ENCODE measurements at regions not wholly inside any gene's neighbourhood (a gene's known extent, or its start where the extent isn't known, plus 50 kb on each side); places are given as distances from the start of the nearest gene placed in this dataset.

DNA sequence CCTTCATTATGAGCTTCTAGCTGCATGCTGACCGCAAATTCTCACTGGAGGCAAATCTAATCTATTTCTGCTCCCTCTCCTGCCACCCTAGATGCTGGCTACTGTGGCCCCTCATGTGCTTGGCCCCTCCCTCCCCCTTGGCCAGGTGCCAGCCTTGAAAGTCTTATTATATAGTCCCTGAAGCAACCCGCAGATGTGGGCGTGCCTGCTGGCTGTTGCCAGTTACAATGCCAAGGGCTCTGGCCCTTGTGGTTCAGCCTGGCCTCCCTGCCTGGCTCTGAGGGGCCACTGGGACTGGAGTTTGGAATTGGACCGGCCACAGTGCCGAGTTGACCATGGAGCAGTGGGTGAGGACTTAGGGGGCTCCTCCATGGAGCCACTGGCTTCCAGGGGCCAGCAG, 78.9 kb upstream of the ACTRT2 start:
- Histone ChIP-seq H3K4me3 (ENCODE audit: low read length) (no peak overlapping the region), H3K4me1 (ENCODE audit: control insufficient read depth, insufficient read depth, low read length) (no peaks in the 10 kb centered on the region), H3K27me3 (ENCODE audit: control insufficient read depth, insufficient read depth, low read length) (no peaks in the 10 kb centered on the region), H3K27ac (ENCODE audit: low read length) (no peak overlapping the region), H3K36me3 (ENCODE audit: control insufficient read depth, insufficient read depth, low read length) (no peaks in the 10 kb centered on the region), H3K9me3 (ENCODE audit: control insufficient read depth, low read depth, low read length) (peaks cover 6% of the 10 kb centered on the region)
- no peak for DNase-seq
- WGBS (ENCODE audit: insufficient coverage, low lambda C conversion rate), result no CpG with 5 or more reads among the region's 5 CpGs

- H3K27me3 ChIP-seq (ENCODE audit: control insufficient read depth, insufficient read depth, low read length), result no peaks in the 10 kb centered on the region
- no peak overlapping the region for H3K4me3 ChIP-seq (ENCODE audit: low read length)
- H3K27ac ChIP-seq (ENCODE audit: low read length), result no peak overlapping the region
- DNase-seq, result no peak
- no CpG with 5 or more reads among the region's 7 CpGs for WGBS (ENCODE audit: insufficient coverage, low lambda C conversion rate)
- H3K36me3 ChIP-seq (ENCODE audit: control insufficient read depth, insufficient read depth, low read length), result no peaks in the 10 kb centered on the region
- H3K4me1 ChIP-seq (ENCODE audit: control insufficient read depth, insufficient read depth, low read length), result no peaks in the 10 kb centered on the region
- H3K9me3 ChIP-seq (ENCODE audit: control insufficient read depth, low read depth, low read length), result peaks cover 6% of the 10 kb centered on the region
Measured at GRCh38 chr1:2943686-2944260, 77.5 kb upstream of the ACTRT2 start.

DNA sequence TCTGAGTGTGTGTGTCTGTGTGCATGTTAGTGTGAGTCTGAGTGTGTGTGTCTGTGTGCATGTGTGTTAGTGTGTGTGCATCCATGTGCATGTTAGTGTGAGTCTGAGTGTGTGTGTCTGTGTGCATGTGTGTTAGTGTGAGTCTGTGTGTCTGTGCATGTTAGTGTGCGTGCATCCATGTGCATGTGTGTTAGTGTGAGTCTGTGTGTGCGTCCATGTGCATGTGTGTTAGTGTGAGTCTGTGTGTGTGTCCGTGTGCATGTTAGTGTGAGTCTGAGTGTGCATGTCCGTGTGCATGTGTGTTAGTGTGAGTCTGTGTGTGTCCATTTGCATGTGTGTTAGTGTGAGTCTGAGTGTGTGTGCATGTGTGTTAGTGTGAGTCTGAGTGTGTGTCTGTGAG, 76.6 kb upstream of the ACTRT2 start:
- DNase-seq, result no peak
- no peaks in the 10 kb centered on the region for H3K27me3 ChIP-seq (ENCODE audit: control insufficient read depth, insufficient read depth, low read length)

DNA sequence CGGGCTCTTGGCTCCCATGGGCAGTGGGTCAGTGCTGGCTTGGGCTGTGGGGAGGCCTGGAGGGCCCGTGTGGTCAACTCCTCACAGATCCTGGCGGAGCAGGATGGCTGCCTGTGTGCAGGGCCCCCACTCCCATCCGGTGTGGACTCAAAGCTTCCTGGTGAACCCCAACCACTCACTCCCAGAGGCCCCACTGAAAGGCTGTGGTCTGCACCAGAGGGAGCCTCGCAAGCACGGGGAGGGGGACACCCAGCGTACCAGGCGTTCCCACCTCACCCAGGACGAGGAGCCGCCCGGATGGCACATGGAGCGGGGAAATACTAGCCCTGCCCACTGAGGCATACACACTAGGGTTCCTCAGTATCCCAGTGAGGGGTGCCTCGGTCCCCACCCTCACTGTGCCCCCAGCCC, 75.4 kb upstream of the ACTRT2 start:
- no peaks in the 10 kb centered on the region for H3K4me1 ChIP-seq (ENCODE audit: control insufficient read depth, insufficient read depth, low read length)
- no CpG with 5 or more reads among the region's 13 CpGs for WGBS (ENCODE audit: insufficient coverage, low lambda C conversion rate)
- DNase-seq, result no peak
- no peak overlapping the region for H3K4me3 ChIP-seq (ENCODE audit: low read length)
- no peak overlapping the region for H3K27ac ChIP-seq (ENCODE audit: low read length)
- peaks cover 6% of the 10 kb centered on the region for H3K9me3 ChIP-seq (ENCODE audit: control insufficient read depth, low read depth, low read length)
- H3K27me3 ChIP-seq (ENCODE audit: control insufficient read depth, insufficient read depth, low read length), result no peaks in the 10 kb centered on the region
- no peaks in the 10 kb centered on the region for H3K36me3 ChIP-seq (ENCODE audit: control insufficient read depth, insufficient read depth, low read length)

More for the DNA sequence above, 76.6 kb upstream of the ACTRT2 start:
- no CpG with 5 or more reads among the region's 4 CpGs for WGBS (ENCODE audit: insufficient coverage, low lambda C conversion rate)
- no peak overlapping the region for H3K27ac ChIP-seq (ENCODE audit: low read length)
- no peak overlapping the region for H3K4me3 ChIP-seq (ENCODE audit: low read length)
- no peaks in the 10 kb centered on the region for H3K4me1 ChIP-seq (ENCODE audit: control insufficient read depth, insufficient read depth, low read length)
- peaks cover 6% of the 10 kb centered on the region for H3K9me3 ChIP-seq (ENCODE audit: control insufficient read depth, low read depth, low read length)
- no peaks in the 10 kb centered on the region for H3K36me3 ChIP-seq (ENCODE audit: control insufficient read depth, insufficient read depth, low read length)

DNA sequence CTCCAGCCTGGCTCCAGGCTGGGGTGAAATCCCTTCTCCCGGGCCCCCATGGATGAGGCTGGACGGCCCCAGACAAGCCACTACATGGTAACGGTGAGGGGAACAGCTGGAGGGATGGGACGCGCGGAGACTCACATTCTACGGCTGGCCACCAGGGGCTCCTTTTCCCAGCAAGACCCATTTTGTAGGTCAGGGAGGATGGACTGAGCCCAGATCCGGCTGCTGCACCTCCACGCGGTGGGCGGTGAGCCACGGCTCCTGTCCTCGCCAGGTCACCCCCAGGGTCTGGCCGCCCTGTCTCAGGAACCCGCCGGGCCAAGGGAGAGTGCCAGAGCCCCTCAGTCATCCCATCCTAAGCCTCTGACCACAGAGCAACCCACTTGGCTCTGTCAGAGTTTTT, 75.0 kb upstream of the ACTRT2 start:
- Histone ChIP-seq H3K27ac (ENCODE audit: low read length) (no peak overlapping the region), H3K27me3 (ENCODE audit: control insufficient read depth, insufficient read depth, low read length) (no peaks in the 10 kb centered on the region), H3K4me1 (ENCODE audit: control insufficient read depth, insufficient read depth, low read length) (no peaks in the 10 kb centered on the region), H3K9me3 (ENCODE audit: control insufficient read depth, low read depth, low read length) (peaks cover 6% of the 10 kb centered on the region), H3K36me3 (ENCODE audit: control insufficient read depth, insufficient read depth, low read length) (no peaks in the 10 kb centered on the region), H3K4me3 (ENCODE audit: low read length) (no peak overlapping the region)
- no peak for DNase-seq
- WGBS (ENCODE audit: insufficient coverage, low lambda C conversion rate), result no CpG with 5 or more reads among the region's 16 CpGs

- Histone ChIP-seq H3K27ac (ENCODE audit: low read length) (no peak overlapping the region), H3K9me3 (ENCODE audit: control insufficient read depth, low read depth, low read length) (peaks cover 3% of the 10 kb centered on the region), H3K36me3 (ENCODE audit: control insufficient read depth, insufficient read depth, low read length) (no peaks in the 10 kb centered on the region), H3K4me1 (ENCODE audit: control insufficient read depth, insufficient read depth, low read length) (no peaks in the 10 kb centered on the region), H3K4me3 (ENCODE audit: low read length) (no peak overlapping the region), H3K27me3 (ENCODE audit: control insufficient read depth, insufficient read depth, low read length) (no peaks in the 10 kb centered on the region)
- DNase-seq, result no peak
- WGBS (ENCODE audit: insufficient coverage, low lambda C conversion rate), result no CpG with 5 or more reads among the region's 21 CpGs
Measured at GRCh38 chr1:2946999-2947690, 74.1 kb upstream of the ACTRT2 start.

DNA sequence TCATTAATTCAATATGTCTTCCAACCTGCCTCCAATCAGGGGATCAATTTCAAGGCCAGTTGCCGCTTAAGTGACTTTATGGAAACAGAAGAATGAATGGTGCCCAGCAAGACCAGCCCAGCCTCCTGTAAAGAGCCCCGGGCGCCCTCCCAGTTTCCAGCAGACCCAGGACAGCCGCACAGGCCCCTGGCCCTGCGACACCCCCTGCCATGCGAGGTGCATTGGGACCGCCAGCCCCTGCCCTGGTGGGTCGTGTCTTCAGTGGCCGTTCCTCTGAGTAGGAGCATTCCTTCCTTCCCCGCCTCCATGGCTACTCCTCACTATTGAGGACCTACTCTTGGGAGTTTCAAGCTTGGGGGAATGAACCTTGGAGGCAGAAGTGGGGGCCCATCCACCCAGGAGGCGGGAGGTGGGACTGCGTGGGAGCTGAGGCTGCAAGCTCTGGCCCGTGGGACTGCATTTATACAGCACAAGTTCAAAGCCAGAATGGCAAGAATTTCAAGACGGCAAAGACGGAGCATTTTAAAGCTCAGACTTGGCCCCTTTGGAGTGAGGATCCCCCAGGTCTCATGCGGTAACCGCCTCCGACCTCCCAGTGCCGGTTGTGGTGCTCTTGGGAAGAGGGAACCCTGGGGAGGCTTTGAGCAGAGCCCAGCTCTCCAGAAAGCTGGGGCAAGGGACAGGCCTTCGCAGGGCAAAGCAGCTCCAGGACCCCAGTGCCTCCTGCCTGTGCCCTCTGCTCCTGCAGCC, 73.1 kb upstream of the ACTRT2 start:
- H3K36me3 ChIP-seq (ENCODE audit: control insufficient read depth, insufficient read depth, low read length), result no peaks in the 10 kb centered on the region
- no peaks in the 10 kb centered on the region for H3K27me3 ChIP-seq (ENCODE audit: control insufficient read depth, insufficient read depth, low read length)
- no peak overlapping the region for H3K4me3 ChIP-seq (ENCODE audit: low read length)
- DNase-seq, result no peak
- H3K4me1 ChIP-seq (ENCODE audit: control insufficient read depth, insufficient read depth, low read length), result no peaks in the 10 kb centered on the region
- H3K9me3 ChIP-seq (ENCODE audit: control insufficient read depth, low read depth, low read length), result no peaks in the 10 kb centered on the region
- WGBS (ENCODE audit: insufficient coverage, low lambda C conversion rate), result no CpG with 5 or more reads among the region's 20 CpGs
- H3K27ac ChIP-seq (ENCODE audit: low read length), result no peak overlapping the region

- no peaks in the 10 kb centered on the region for H3K9me3 ChIP-seq (ENCODE audit: control insufficient read depth, low read depth, low read length)
- no peak for DNase-seq
- no peaks in the 10 kb centered on the region for H3K36me3 ChIP-seq (ENCODE audit: control insufficient read depth, insufficient read depth, low read length)
- no CpG with 5 or more reads among the region's 31 CpGs for WGBS (ENCODE audit: insufficient coverage, low lambda C conversion rate)
- no peak overlapping the region for H3K4me3 ChIP-seq (ENCODE audit: low read length)
- H3K27me3 ChIP-seq (ENCODE audit: control insufficient read depth, insufficient read depth, low read length), result no peaks in the 10 kb centered on the region
- no peak overlapping the region for H3K27ac ChIP-seq (ENCODE audit: low read length)
- H3K4me1 ChIP-seq (ENCODE audit: control insufficient read depth, insufficient read depth, low read length), result no peaks in the 10 kb centered on the region
Measured at GRCh38 chr1:2948751-2949680, 72.3 kb upstream of the ACTRT2 start.

DNA sequence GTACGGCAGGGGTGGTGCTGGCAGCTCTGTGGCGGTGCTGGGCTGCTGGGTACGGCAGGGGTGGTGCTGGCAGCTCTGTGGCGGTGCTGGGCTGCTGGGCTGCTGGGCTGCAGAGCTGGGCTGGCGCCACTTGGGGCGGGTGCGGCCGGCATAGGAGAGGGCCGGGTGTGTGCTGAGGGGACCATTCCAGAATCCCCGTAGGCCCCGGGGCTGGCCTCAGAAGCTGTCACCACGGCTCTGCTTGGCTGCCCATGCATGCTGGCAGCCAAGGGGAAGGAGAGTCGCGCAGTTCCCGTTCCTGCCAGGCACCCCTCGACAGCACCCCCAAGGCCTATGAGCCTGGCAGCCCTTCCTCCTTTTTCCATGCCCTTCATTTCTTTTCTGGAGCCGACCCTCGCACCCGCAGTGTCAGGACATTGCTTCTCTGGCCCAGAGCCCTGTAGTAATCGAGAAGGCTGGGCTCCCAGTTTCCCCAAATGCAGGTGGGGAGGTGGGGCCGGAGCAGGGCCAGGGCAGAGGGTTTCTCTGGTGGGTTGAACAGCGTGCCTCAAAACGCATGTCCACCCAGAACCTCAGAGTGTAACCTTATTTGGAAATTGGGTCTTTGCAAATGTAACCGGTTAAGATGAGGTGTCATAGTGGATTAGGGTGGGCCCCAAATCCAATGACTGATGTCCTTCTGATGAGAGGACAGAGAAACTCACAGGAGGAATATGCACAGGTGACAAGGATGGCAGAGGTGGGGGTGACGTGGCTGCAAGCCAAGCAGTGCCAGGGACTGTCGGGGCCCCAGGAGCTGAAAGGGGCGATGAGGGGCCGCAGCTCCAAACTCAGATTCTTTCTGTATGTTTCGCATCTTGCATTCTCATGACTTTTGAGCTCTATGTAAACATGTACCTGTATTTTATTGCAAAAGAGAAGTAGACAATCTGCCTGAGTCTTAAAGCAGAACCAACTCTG, 71.0 kb upstream of the ACTRT2 start:
- no peaks in the 10 kb centered on the region for H3K36me3 ChIP-seq (ENCODE audit: control insufficient read depth, insufficient read depth, low read length)
- no peaks in the 10 kb centered on the region for H3K4me1 ChIP-seq (ENCODE audit: control insufficient read depth, insufficient read depth, low read length)
- no peaks in the 10 kb centered on the region for H3K27me3 ChIP-seq (ENCODE audit: control insufficient read depth, insufficient read depth, low read length)
- WGBS (ENCODE audit: insufficient coverage, low lambda C conversion rate), result no CpG with 5 or more reads among the region's 29 CpGs
- no peak overlapping the region for H3K4me3 ChIP-seq (ENCODE audit: low read length)
- H3K9me3 ChIP-seq (ENCODE audit: control insufficient read depth, low read depth, low read length), result no peaks in the 10 kb centered on the region
- no peak for DNase-seq
- H3K27ac ChIP-seq (ENCODE audit: low read length), result no peak overlapping the region
